ENCODE measurements at regions not wholly inside any gene's neighbourhood (a gene's known extent, or its start where the extent isn't known, plus 50 kb on each side); places are given as distances from the start of the nearest gene placed in this dataset.

DNA sequence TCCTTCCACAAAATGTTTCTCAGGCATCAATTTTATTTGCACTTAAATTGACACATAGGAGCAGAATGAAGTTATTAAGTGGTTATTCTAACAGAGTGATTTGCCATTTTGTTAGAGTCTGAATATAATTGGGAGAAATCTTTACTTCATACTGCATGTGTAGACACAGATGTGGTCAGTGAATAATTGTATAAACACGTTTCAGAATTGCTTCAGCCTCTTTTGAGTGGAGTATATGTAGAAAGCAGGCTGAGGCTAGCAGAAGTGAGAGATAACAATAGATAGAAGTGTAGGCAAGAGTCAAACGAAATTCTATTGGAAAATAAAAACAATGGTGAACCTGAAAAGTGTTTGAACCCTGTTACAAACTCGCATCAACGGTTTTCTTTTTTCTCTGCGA lies 270.7 kb downstream of the TMEM167A start:
- H3K27ac ChIP-seq (ENCODE audit: low read length), result no peak overlapping the region
- H3K79me2 ChIP-seq (ENCODE audit: low read length), result no peaks in the 10 kb centered on the region
- no peak overlapping the region for H3K4me3 ChIP-seq (ENCODE audit: low read length)
- H2AFZ ChIP-seq (ENCODE audit: low read length), result no peak overlapping the region
- no peaks in the 10 kb centered on the region for H3K4me1 ChIP-seq (ENCODE audit: low read length)
- H3K9ac ChIP-seq (ENCODE audit: low read length), result no peak overlapping the region
- H3K27me3 ChIP-seq (replicated peaks; ENCODE audit: insufficient read depth, low read length), result no peaks in the 10 kb centered on the region
- TF ChIP-seq EZH2 (optimal IDR thresholded peaks at IDR 0.05; ENCODE audit: low read depth, low read length), result no peak
- TF ChIP-seq, protein P1, sequence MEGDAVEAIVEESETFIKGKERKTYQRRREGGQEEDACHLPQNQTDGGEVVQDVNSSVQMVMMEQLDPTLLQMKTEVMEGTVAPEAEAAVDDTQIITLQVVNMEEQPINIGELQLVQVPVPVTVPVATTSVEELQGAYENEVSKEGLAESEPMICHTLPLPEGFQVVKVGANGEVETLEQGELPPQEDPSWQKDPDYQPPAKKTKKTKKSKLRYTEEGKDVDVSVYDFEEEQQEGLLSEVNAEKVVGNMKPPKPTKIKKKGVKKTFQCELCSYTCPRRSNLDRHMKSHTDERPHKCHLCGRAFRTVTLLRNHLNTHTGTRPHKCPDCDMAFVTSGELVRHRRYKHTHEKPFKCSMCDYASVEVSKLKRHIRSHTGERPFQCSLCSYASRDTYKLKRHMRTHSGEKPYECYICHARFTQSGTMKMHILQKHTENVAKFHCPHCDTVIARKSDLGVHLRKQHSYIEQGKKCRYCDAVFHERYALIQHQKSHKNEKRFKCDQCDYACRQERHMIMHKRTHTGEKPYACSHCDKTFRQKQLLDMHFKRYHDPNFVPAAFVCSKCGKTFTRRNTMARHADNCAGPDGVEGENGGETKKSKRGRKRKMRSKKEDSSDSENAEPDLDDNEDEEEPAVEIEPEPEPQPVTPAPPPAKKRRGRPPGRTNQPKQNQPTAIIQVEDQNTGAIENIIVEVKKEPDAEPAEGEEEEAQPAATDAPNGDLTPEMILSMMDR (IDR thresholded peaks at IDR 0.05; ENCODE audit: low read length), result no peak
- TF ChIP-seq EZH2phosphoT487 (IDR thresholded peaks at IDR 0.05; ENCODE audit: low read length), result no peak
- no peaks in the 10 kb centered on the region for H3F3A ChIP-seq (ENCODE audit: insufficient read depth, low read length)
- H3K36me3 ChIP-seq (replicated peaks; ENCODE audit: insufficient read depth, low read length), result no peaks in the 10 kb centered on the region
- DNase-seq, result no peak
- no peak overlapping the region for H3K4me2 ChIP-seq (ENCODE audit: low read depth, low read length)
- no peaks in the 10 kb centered on the region for H3K9me3 ChIP-seq (replicated peaks; ENCODE audit: insufficient read depth, low read length)
- no peaks in the 10 kb centered on the region for H3K9me2 ChIP-seq (replicated peaks; ENCODE audit: insufficient read depth, low read length)
- no peaks in the 10 kb centered on the region for H4K20me1 ChIP-seq (ENCODE audit: insufficient read depth, low read length)

DNA sequence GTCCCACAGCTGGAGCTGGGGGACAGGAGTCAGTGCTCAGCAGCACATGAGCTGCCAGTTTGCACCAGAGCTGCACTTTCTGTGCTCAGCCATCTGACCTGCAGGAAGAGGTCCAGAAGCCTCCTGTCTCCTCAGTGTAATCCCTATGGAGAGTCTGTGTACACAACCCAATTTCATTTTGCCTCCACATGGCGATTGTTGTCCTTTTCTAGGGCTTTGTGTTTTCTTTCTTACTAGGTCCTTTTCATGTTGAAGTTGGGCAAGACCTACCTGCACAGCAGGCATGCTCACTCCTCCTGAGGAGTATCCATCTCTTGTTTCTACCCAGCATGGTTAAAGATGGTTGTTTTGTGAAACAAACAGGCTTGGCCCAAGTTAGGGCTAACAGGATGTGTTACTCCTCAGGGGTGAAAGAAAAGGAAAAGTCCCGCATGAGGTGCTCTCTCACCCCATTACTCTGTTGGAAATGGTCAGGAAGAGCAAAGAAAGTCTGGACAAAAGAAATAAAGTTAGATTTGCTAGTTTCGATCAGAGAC lies 273.0 kb downstream of the TMEM167A start:
- no peaks in the 10 kb centered on the region for H3K79me2 ChIP-seq (ENCODE audit: low read length)
- no peaks in the 10 kb centered on the region for H3F3A ChIP-seq (ENCODE audit: insufficient read depth, low read length)
- no peaks in the 10 kb centered on the region for H3K9me3 ChIP-seq (replicated peaks; ENCODE audit: insufficient read depth, low read length)
- no peak overlapping the region for H2AFZ ChIP-seq (ENCODE audit: low read length)
- no peaks in the 10 kb centered on the region for H4K20me1 ChIP-seq (ENCODE audit: insufficient read depth, low read length)
- no peak overlapping the region for H3K27ac ChIP-seq (ENCODE audit: low read length)
- TF ChIP-seq, protein P1 (IDR thresholded peaks at IDR 0.05; ENCODE audit: low read length), result no peak
- TF ChIP-seq EZH2 (optimal IDR thresholded peaks at IDR 0.05; ENCODE audit: low read depth, low read length), result no peak
- TF ChIP-seq EZH2phosphoT487 (IDR thresholded peaks at IDR 0.05; ENCODE audit: low read length), result no peak
- no peaks in the 10 kb centered on the region for H3K9me2 ChIP-seq (replicated peaks; ENCODE audit: insufficient read depth, low read length)
- DNase-seq, result no peak
- no peaks in the 10 kb centered on the region for H3K4me1 ChIP-seq (ENCODE audit: low read length)
- no peaks in the 10 kb centered on the region for H3K27me3 ChIP-seq (replicated peaks; ENCODE audit: insufficient read depth, low read length)
- no peak overlapping the region for H3K9ac ChIP-seq (ENCODE audit: low read length)
- H3K4me2 ChIP-seq (ENCODE audit: low read depth, low read length), result no peak overlapping the region
- no peak overlapping the region for H3K4me3 ChIP-seq (ENCODE audit: low read length)
- no peaks in the 10 kb centered on the region for H3K36me3 ChIP-seq (replicated peaks; ENCODE audit: insufficient read depth, low read length)

DNA sequence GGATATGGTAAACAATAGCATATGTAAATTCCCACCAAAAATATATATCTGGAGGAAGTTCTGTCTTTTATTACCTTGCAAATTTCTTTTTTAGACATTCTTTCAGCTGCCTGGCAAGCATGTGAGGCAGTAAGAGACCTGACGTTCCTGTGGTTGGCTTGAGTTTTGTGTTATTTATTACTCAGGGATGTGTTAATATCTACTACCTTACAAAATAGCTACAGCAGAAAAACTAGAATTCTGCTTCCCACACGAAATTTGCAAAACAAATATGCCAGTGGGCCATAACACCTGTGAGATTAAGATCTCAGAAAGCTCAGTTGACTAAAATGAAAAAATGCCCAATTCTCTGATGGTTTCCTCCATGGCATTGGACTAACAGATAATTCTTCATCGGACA lies 274.2 kb downstream of the TMEM167A start:
- Histone ChIP-seq H3K4me1 (ENCODE audit: low read length) (no peaks in the 10 kb centered on the region), H3K9ac (ENCODE audit: low read length) (no peak overlapping the region), H3K27ac (ENCODE audit: low read length) (no peak overlapping the region), H3K9me2 (replicated peaks; ENCODE audit: insufficient read depth, low read length) (no peaks in the 10 kb centered on the region), H3K4me2 (ENCODE audit: low read depth, low read length) (no peak overlapping the region), H4K20me1 (ENCODE audit: insufficient read depth, low read length) (no peaks in the 10 kb centered on the region), H3K27me3 (replicated peaks; ENCODE audit: insufficient read depth, low read length) (no peaks in the 10 kb centered on the region), H3K9me3 (replicated peaks; ENCODE audit: insufficient read depth, low read length) (no peaks in the 10 kb centered on the region), H2AFZ (ENCODE audit: low read length) (no peak overlapping the region), H3K4me3 (ENCODE audit: low read length) (no peak overlapping the region), H3F3A (ENCODE audit: insufficient read depth, low read length) (no peaks in the 10 kb centered on the region), H3K79me2 (ENCODE audit: low read length) (no peaks in the 10 kb centered on the region), H3K36me3 (replicated peaks; ENCODE audit: insufficient read depth, low read length) (no peaks in the 10 kb centered on the region)
- TF ChIP-seq, protein P1 (IDR thresholded peaks at IDR 0.05; ENCODE audit: low read length), result no peak
- TF ChIP-seq EZH2 (optimal IDR thresholded peaks at IDR 0.05; ENCODE audit: low read depth, low read length), result no peak
- TF ChIP-seq EZH2phosphoT487 (IDR thresholded peaks at IDR 0.05; ENCODE audit: low read length), result no peak
- no peak for DNase-seq

Data from MM.1S (cell line).